Duodenal mucosa (tissue), 2 donors: ENCODE measurements at regions not wholly inside any gene's neighbourhood (a gene's known extent, or its start where the extent isn't known, plus 50 kb on each side); places are given as distances from the start of the nearest gene placed in this dataset.

Experiments used
- H3K27ac ChIP-seq: one replicate; pipeline ENCODE4 v1.7.0; 2013; ENCODE audit warnings: low read depth, low read length
- H3K27me3 ChIP-seq, 2 donors: one replicate each; pipeline ENCODE4 v1.7.0; 2013; ENCODE audit warnings: low read length in 2 of 2, control low read depth in 1 of 2; ENCODE audit not compliant: insufficient read depth in 2 of 2, control insufficient read depth in 1 of 2
- H3K36me3 ChIP-seq, 2 donors: one replicate each; pipeline ENCODE4 v1.7.0; 2013; ENCODE audit warnings: low read length in 2 of 2, control low read depth in 1 of 2; ENCODE audit not compliant: insufficient read depth in 2 of 2, control insufficient read depth in 1 of 2
- H3K4me1 ChIP-seq, 2 donors: one replicate each; pipeline ENCODE4 v1.7.0; 2013; ENCODE audit warnings: low read length in 2 of 2, control low read depth in 1 of 2; ENCODE audit not compliant: insufficient read depth in 2 of 2, control insufficient read depth in 1 of 2
- H3K4me3 ChIP-seq, 2 donors: one replicate each; pipeline ENCODE4 v1.7.0; 2013; ENCODE audit warnings: low read length in 2 of 2, low read depth in 1 of 2
- H3K9ac ChIP-seq, 2 donors: one replicate each; pipeline ENCODE4 v1.7.0; 2013; ENCODE audit warnings: low read length in 2 of 2, low read depth in 1 of 2
- H3K9me3 ChIP-seq, 2 donors: one replicate each; pipeline ENCODE4 v1.7.0; 2013; ENCODE audit warnings: low read length in 2 of 2, control low read depth in 1 of 2; ENCODE audit not compliant: control insufficient read depth in 1 of 2

DNA sequence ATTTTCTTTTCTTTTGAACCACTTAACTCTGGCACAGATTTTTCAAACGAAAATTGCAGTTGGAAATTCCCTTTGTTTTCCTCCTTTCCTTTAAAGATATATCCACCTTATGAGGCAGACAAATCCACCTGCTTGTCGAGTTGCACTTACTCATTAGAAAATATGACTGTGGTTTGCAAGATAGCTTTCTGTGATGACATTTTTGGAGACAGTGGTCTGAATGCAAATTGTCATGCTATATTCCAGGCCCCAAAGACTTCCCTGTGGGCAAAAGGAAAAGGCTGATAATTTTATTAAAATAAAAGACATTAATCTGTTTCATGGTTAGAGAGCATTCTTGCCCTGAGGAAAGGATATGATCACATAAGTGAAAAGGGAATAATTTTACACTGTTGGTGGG, 120.6 kb downstream of the TNFSF18 start:
- Histone ChIP-seq H3K9me3 (no peaks in the 10 kb centered on the region), H3K4me3 (no peak overlapping the region), H3K27me3 (no peaks in the 10 kb centered on the region), H3K36me3 (no peaks in the 10 kb centered on the region), H3K9ac (no peak overlapping the region), H3K27ac (no peak overlapping the region), H3K4me1 (peaks cover 0 to 4% of the 10 kb centered on the region in 2 donors)

DNA sequence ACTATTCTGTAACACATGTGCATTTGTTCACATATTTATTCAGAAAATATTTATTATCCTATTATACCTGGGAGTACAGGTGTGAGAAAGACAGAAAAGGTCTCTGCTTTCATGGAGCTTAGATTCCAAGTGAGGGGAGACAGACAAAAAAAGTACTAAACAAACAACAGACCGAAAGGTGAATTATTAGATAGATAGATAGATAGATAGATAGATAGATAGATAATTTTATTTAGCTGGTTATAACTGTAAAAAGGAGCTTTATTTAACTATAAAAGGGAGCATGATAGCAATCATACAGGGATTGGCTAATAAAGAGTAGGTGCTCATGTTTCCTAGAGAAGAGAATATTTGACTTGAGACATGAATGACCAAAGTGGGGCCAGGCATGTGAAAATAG, 119.4 kb downstream of the TNFSF18 start:
- H3K4me1 ChIP-seq: peaks cover 0 to 4% of the 10 kb centered on the region in 2 donors
- H3K4me3 ChIP-seq: no peak overlapping the region
- no peak overlapping the region for H3K27ac ChIP-seq
- H3K36me3 ChIP-seq: no peaks in the 10 kb centered on the region
- no peaks in the 10 kb centered on the region for H3K27me3 ChIP-seq
- no peak overlapping the region for H3K9ac ChIP-seq
- H3K9me3 ChIP-seq: no peaks in the 10 kb centered on the region

DNA sequence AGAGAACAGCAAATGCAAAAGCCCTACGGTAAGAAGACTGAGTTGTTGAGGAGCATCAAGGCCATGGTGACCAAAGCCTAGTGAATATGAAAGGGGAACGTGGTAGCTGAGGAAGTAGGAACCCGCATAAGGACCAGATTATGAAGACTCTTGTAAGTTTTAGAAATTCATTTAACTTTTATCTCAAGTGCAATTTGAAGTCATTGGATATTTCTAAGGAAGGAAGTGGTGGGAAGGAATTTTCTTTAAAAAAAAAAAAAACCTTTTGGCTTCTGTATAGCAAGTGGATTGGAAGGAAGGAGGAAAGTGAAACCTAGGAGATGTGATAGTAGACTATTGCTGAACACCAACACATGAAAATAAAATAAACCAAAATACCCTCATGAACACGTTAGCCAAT, 119.0 kb downstream of the TNFSF18 start:
- no peak overlapping the region for H3K9ac ChIP-seq
- no peaks in the 10 kb centered on the region for H3K9me3 ChIP-seq
- H3K36me3 ChIP-seq: no peaks in the 10 kb centered on the region
- peaks cover 0 to 4% of the 10 kb centered on the region in 2 donors for H3K4me1 ChIP-seq
- H3K27ac ChIP-seq: no peak overlapping the region
- no peak overlapping the region for H3K4me3 ChIP-seq
- H3K27me3 ChIP-seq: no peaks in the 10 kb centered on the region

DNA sequence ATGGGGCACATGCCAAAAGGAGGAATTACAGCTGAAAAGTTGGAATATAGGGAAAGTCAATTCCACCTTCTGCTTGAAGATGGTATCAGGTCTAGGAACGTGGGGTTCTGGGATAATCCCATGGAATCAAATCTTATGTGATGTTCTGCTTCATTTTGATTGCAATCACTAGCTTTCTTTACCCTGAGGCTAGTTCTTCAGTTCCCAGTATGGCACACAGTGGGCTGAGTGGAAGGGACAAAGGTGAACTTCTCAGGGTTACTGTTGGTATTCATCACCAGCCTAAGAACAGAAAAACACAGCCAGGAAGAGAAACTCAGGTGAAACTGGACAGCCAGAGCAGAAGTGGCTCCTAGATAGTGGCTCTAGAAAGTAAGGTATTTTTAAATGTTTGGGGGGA, 117.8 kb downstream of the TNFSF18 start:
- Histone ChIP-seq H3K9ac (no peak overlapping the region), H3K27me3 (no peaks in the 10 kb centered on the region), H3K4me3 (no peak overlapping the region), H3K4me1 (peaks cover 0 to 4% of the 10 kb centered on the region in 2 donors), H3K36me3 (no peaks in the 10 kb centered on the region), H3K27ac (peak overlapping the region; percentile 13), H3K9me3 (no peaks in the 10 kb centered on the region)

DNA sequence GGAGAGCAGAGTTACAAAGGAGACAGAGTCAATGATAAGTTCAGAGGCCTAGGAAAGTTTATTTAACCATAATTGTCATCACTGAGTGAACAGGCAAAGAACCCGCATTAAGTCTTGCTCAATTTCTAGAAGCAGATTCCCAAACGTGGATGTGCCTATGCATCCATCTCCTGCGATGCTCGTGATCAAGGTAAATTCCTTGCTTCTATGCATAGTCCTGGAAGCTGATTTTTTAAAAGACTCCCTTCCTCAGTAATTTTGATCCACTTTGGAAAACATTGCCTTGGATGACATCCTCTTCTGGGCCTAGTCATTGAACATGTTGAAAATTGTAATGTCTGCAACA, 116.4 kb downstream of the TNFSF18 start:
- H3K9me3 ChIP-seq: no peaks in the 10 kb centered on the region
- H3K9ac ChIP-seq: no peak overlapping the region
- H3K27ac ChIP-seq: peak overlapping the region; percentile 26
- no peak overlapping the region for H3K4me3 ChIP-seq
- H3K27me3 ChIP-seq: no peaks in the 10 kb centered on the region
- no peaks in the 10 kb centered on the region for H3K36me3 ChIP-seq
- H3K4me1 ChIP-seq: peaks cover 0 to 4% of the 10 kb centered on the region in 2 donors

DNA sequence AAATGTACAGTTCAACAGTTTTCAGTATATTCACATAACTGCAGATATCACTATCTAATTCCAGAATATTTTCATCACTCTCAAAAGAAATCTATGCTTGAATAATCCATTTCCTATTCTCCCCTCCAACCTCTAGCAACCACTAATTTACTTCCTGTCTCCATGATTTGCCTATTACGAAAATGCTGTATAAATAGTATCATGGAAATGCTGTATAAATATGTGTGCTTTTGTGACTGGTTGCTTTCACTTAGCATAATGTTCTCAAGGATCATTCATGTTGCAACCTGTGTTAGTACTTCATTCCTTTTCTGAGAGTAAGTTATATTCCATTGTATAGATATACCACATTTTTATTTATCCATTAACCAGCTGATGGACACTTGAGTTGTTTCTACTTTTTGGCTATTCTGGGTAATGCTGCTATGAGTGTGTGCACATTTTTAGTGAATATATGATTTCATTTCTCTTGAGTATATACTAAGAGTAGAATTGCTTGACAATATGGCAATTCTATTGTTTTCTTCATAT, 115.6 kb downstream of the TNFSF18 start:
- no peak overlapping the region for H3K4me3 ChIP-seq
- no peaks in the 10 kb centered on the region for H3K27me3 ChIP-seq
- H3K36me3 ChIP-seq: no peaks in the 10 kb centered on the region
- H3K27ac ChIP-seq: no peak overlapping the region
- peaks cover 0 to 4% of the 10 kb centered on the region in 2 donors for H3K4me1 ChIP-seq
- no peaks in the 10 kb centered on the region for H3K9me3 ChIP-seq
- no peak overlapping the region for H3K9ac ChIP-seq

DNA sequence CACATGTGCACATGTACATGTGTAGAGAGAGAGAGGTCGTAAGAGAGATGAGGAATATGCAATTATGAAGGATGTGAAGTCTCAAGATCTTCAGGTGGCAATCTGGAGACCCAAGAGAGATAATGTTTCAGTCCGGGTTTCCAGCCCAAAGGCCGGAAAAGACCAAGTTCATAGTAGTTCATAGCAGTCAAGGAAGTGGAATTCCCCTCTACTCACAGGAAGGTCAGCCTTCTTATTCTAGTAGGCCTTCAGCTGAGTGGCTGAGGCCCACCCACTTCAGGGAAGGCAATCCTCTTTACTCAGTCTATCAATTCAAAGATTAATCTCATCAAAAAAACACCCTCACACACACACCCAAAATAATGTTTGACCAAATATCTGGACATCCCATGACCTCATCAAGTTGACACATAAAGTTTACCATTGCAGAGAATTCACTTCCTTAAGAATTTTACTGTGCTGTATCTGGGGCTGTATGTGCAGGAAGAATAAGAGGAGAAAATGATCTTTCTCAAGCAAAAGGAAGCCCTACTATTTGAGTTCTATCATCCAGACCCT, 114.6 kb downstream of the TNFSF18 start:
- Histone ChIP-seq H3K36me3 (no peaks in the 10 kb centered on the region), H3K9ac (no peak overlapping the region), H3K27me3 (no peaks in the 10 kb centered on the region), H3K27ac (no peak overlapping the region), H3K4me1 (peaks cover 0 to 4% of the 10 kb centered on the region in 2 donors), H3K4me3 (no peak overlapping the region), H3K9me3 (no peaks in the 10 kb centered on the region)

DNA sequence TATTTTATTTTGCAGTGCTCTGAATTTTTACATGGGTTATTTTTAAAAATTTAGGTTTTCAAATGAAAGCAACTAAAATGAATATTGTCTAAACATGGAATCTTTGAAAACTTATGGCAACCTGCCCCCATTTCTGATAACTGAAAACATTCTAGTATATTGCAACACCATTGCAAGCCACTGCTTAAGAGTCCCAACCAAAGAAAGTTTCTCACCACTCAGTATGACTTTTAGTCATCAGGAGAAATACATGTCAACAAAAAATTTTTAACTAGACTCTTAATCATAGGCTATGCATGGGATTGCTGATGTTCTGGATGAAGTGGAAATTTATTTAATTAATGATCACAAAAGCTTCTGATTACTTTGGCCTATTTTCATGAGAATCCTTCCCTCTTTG, 112.1 kb downstream of the TNFSF18 start:
- no peak overlapping the region for H3K27ac ChIP-seq
- no peak overlapping the region for H3K9ac ChIP-seq
- H3K36me3 ChIP-seq: no peaks in the 10 kb centered on the region
- H3K27me3 ChIP-seq: no peaks in the 10 kb centered on the region
- H3K4me3 ChIP-seq: no peak overlapping the region
- no peaks in the 10 kb centered on the region for H3K9me3 ChIP-seq
- no peaks in the 10 kb centered on the region for H3K4me1 ChIP-seq

DNA sequence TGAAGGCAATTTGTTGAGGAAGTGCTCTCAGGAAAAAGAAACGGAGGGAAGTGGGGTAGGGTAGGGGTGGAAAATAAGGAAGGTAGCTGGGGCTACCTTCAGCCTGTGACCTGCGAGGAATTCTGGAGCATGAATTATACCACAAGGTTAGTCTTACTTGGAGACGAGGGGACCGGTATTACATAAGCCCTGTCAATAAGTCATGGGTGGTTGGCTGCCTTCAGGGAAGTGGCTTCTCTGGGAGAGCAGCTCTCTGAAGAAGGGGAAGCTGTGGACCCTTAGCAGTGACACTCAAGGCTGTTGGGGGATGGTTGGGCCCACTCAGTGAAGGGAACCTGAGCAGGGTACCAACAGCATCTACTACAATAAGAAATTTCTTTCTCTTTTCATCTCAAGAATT, 111.3 kb downstream of the TNFSF18 start:
- H3K36me3 ChIP-seq: no peaks in the 10 kb centered on the region
- no peaks in the 10 kb centered on the region for H3K9me3 ChIP-seq
- H3K4me3 ChIP-seq: no peak overlapping the region
- H3K27ac ChIP-seq: no peak overlapping the region
- no peaks in the 10 kb centered on the region for H3K27me3 ChIP-seq
- H3K9ac ChIP-seq: no peak overlapping the region
- H3K4me1 ChIP-seq: no peaks in the 10 kb centered on the region

DNA sequence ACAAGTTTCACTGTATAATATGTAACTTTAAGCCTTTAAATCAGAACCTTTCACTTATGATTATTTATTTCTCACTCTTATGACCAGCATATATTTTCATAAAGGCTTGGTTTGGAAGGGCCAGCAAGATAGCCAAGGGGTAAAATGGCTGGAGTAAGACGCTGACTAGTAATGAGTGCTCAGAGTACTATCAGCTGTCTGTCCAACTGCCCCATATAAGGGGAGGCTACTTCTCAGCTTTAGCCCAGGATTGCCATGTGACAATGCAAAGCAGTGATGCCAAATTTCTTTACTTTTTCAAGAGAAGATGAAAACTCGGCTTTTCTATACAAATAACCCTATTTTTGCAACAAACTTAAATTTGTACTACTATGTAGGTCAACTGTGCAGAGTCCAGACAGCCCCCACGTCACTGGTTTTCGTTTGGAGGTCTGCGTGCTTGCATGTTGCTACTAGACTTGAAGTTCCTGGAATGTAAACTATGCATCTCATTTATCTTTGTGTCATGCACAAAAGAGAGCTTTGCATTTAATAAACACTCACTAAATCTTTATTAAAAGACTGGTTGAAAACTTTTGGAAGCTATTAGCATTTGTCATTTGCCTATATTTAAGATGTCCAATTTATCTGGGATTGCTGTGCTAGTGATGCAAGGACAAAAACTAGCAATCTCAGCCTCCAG, 110.4 kb downstream of the TNFSF18 start:
- Histone ChIP-seq H3K9ac (no peak overlapping the region), H3K27me3 (no peaks in the 10 kb centered on the region), H3K9me3 (no peaks in the 10 kb centered on the region), H3K4me3 (no peak overlapping the region), H3K36me3 (no peaks in the 10 kb centered on the region), H3K4me1 (no peaks in the 10 kb centered on the region), H3K27ac (no peak overlapping the region)
